Subcutaneous abdominal adipose tissue (tissue), 5 donors: ENCODE measurements at regions not wholly inside any gene's neighbourhood (a gene's known extent, or its start where the extent isn't known, plus 50 kb on each side); places are given as distances from the start of the nearest gene placed in this dataset.
"Not testable (repeated sequence)": the region's sequence is repeated elsewhere in the genome, so short reads cannot be mapped to it uniquely, and the experiment has no call there.

Experiments used
- H3K27ac ChIP-seq: one replicate; pipeline ENCODE4 v1.7.0; 2013; ENCODE audit warnings: low read depth, mild to moderate bottlenecking, inconsistent platforms, low read length, moderate library complexity
- H3K27me3 ChIP-seq, 5 donors: one replicate each; pipeline ENCODE4 v1.7.0; 2013; ENCODE audit warnings: low read length in 5 of 5, inconsistent platforms in 1 of 5; ENCODE audit not compliant: control insufficient read depth in 5 of 5, insufficient read depth in 4 of 5
- H3K36me3 ChIP-seq, 5 donors: one replicate each; pipeline ENCODE4 v1.7.0; 2013; ENCODE audit warnings: low read length in 5 of 5; ENCODE audit not compliant: control insufficient read depth in 5 of 5, insufficient read depth in 5 of 5
- H3K4me1 ChIP-seq, 5 donors: one replicate each; pipeline ENCODE4 v1.7.0; 2013; ENCODE audit warnings: low read length in 5 of 5, mild to moderate bottlenecking in 3 of 5, moderate library complexity in 1 of 5; ENCODE audit not compliant: control insufficient read depth in 5 of 5, insufficient read depth in 5 of 5
- H3K4me3 ChIP-seq, 5 donors: one replicate each; pipeline ENCODE4 v1.7.0; 2013; ENCODE audit warnings: low read length in 5 of 5, low read depth in 1 of 5
- H3K9ac ChIP-seq, 5 donors: one replicate each; pipeline ENCODE4 v1.7.0; 2013; ENCODE audit warnings: low read length in 5 of 5, mild to moderate bottlenecking in 4 of 5, moderate library complexity in 3 of 5
- H3K9me3 ChIP-seq, 5 donors: one replicate each; pipeline ENCODE4 v1.7.0; 2013; ENCODE audit warnings: low read length in 5 of 5; ENCODE audit not compliant: control insufficient read depth in 5 of 5
- donor health status: healthy.
- donor health status: healthy.
- donor health status: healthy.
- donor health status: healthy.
- donor health status: healthy.

DNA sequence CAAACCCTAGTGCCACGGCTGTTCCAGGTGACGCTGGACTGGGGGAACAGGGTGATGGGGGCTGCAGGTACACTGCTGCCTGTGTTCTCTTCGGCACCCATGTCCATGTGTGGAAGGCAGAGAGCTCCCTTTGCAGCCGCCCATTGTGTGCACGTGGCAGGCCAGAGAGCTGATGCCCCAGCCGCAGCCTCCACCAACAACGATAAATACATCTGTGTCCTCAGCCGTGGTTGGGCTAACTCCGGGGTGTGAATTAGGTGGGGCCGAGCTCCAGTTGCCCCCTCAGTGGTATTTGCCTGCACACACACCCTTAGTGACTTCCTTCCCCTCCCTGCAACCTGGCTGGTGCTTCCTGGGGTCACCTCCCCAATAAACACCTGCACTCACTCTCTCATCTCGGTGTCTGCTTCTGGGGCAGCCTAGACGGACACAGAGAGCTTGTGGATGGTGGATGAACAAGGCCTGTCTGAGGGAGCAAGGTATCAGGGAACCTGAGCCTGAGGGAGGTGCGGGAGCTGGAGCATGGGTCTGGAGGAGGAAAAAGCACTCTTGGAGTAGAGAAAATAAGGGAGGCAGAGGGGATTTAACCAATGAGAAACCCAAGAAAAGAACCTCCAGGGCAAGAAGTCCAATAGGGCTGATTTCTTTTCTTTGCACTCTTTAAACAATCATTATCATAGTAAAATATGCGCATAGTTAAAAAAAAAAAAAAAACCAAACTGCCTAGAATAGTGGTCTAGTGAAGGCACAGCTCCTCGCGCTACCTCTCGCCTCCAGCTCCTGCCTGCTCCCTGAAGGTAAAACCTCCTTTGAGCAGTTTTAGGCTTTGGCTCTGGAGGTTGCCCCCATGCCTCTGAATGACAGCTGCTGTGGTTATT, 112.6 kb downstream of the ZNF664 start:
- peaks cover 0 to 3% (median 0%) of the 10 kb centered on the region in 5 donors for H3K27me3 ChIP-seq
- H3K9me3 ChIP-seq, result no peaks in the 10 kb centered on the region
- H3K27ac ChIP-seq, result no peak overlapping the region
- H3K4me1 ChIP-seq, result no peaks in the 10 kb centered on the region
- H3K4me3 ChIP-seq, result no peak overlapping the region
- no peak overlapping the region for H3K9ac ChIP-seq
- H3K36me3 ChIP-seq, result no peaks in the 10 kb centered on the region

DNA sequence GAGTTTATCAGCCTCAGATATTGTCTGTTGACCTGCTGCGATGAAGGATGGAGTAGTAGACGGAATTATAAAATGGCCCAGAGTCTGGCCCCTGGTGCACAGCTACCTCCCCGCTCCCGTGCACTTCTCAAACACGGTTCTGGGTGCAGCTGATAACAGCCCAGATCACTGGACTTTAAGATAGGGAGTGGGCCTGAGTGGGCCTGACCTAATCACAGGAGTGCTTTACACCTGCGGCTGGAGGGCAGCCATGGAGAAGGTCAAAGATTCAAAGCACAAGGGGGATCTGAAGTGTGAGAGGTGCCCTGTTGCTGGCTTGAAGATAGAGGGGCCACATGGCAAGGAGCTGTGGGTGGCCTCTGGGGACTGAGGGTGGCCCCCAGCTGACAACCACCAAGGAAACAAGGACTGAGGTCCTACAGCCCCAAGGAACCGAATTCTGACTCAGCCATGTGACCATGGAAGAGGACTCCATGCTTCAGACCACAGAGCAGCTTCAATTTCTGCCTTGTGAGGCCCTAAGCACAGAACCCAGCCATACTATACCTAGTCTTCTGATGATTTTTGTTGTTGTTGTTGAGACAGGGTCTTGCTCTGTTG, 113.4 kb downstream of the ZNF664 start:
- Histone ChIP-seq H3K4me1 (no peaks in the 10 kb centered on the region), H3K4me3 (no peak overlapping the region), H3K9me3 (no peaks in the 10 kb centered on the region), H3K36me3 (no peaks in the 10 kb centered on the region), H3K9ac (no peak overlapping the region), H3K27ac (no peak overlapping the region), H3K27me3 (peaks cover 0 to 3% (median 0%) of the 10 kb centered on the region in 5 donors)

DNA sequence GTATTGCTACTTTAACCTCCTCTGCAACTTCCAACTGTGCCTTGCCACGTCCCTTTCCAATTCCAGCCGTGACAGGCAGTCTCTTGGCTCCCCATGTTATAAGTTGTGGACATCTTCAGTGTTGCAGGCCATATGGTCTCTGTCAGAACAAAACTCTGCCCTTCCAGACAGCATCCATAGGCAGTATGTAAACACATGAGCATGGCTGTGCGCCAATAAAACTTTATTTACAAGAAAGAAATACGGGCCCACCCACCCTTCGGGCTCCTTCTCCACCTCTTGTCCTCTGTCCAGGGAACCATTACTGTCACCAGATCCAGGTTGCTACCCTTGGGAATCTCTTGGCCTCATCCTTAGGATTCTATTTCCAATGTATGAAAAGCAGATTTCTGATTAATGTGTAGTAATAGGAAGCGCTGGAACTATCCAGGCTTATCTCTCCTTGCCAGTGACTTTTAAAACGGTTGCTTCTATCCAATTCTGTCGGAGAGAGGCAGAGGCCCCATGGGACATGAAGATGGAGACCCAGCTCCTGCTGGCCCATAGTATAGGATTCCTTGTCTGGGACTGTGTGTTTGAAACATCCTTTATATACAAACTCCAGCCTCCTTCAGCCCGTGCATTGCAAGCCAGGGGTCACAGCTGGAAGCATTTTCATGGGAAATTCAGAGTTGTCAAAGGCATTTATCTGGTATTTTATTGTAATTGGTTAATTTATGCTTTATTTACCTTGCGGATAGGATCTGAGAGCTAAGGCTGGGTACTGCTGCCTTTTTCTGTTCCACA, 114.4 kb downstream of the ZNF664 start:
- Histone ChIP-seq H3K4me3 (no peak overlapping the region), H3K9me3 (no peaks in the 10 kb centered on the region), H3K36me3 (no peaks in the 10 kb centered on the region), H3K4me1 (no peaks in the 10 kb centered on the region), H3K9ac (no peak overlapping the region), H3K27me3 (peaks cover 0 to 3% (median 0%) of the 10 kb centered on the region in 5 donors), H3K27ac (no peak overlapping the region)

DNA sequence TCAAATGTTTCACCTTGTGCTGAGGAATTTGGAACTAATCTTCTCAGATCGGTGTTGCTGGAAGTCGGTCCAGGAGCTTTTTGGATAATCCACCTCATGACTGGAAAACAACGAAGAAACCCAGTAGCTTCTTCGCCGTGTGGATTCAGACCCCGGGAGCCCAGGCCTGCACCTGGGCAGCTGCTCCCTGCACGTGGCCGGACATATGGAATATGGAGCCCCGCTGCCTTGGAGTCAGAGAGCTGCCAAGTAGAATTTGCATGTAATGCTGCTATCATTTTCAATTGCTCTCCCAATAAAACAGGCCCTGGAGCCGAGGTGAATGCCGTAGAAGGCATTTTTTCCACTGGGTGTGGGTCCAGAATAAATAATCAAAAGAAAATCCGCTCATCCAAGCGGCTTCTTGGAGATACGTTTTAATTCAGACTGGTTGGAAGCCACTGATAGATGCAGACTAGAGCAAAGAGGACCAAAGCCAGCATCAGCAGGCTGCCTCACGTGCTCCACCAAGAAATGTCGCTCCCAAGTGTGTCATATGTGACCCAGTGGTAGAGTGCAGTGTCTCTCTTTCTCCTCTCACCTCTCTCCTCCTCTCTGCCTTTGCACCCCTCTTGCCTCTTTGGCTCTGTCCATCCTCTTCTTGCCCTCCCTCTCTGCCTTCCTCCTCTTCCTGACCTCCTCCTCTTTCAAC, 115.3 kb downstream of the ZNF664 start:
- H3K9me3 ChIP-seq, result peaks cover 0 to 4% (median 0%) of the 10 kb centered on the region in 5 donors
- no peak overlapping the region for H3K9ac ChIP-seq
- no peaks in the 10 kb centered on the region for H3K4me1 ChIP-seq
- no peak overlapping the region for H3K4me3 ChIP-seq
- no peaks in the 10 kb centered on the region for H3K36me3 ChIP-seq
- no peak overlapping the region for H3K27ac ChIP-seq
- peaks cover 0 to 3% (median 0%) of the 10 kb centered on the region in 5 donors for H3K27me3 ChIP-seq

DNA sequence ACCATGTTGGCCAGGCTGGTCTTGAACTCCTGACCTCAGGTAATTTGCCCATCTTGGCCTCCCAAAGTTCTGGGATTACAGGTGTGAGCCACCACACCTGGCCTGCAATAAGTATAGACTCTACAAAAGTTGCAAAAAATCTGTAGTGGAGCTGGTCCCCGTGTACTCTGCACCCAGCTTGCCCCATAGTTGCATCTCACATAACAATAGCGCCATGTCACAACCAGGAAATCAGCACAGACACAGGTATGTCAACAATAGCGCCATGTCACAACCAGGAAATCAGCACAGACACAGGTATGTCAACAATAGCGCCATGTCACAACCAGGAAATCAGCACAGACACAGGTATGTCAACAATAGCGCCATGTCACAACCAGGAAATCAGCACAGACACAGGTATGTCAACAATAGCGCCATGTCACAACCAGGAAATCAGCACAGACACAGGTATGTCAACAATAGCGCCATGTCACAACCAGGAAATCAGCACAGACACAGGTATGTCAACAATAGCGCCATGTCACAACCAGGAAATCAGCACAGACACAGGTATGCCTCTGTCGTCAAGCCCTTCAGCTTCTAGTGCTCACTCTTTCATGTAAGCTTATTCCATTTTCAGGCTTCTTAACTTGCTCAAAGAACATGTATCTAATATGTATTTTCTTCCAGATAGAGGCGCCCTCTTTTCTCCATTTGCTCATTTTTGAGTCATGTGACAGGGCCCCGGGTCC, 116.3 kb downstream of the ZNF664 start:
- H3K36me3 ChIP-seq, H3K27me3 ChIP-seq, H3K27ac ChIP-seq, H3K9me3 ChIP-seq, H3K4me1 ChIP-seq, H3K4me3 ChIP-seq, H3K9ac ChIP-seq: not testable (repeated sequence)

DNA sequence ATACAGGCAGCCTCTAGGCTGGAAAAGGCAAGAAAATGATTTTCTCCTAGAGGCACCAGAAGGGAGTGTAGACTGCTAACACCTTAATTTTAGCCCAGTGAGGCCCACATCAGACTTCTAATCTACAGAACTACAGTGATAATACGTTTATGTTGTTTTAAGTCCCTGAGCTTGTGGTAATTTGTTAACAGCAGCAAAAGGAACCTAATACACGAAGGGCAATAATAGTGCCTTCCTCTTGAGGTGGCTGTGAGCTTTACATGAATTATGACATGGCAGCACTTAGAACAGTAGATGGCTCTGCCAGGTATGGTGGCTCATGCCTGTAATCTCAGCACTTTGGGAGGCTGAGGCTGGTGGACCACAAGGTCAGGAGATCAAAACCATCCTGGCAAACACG, 118.8 kb downstream of the ZNF664 start:
- peaks cover 0 to 4% (median 0%) of the 10 kb centered on the region in 5 donors for H3K9me3 ChIP-seq
- no peaks in the 10 kb centered on the region for H3K36me3 ChIP-seq
- no peak overlapping the region for H3K4me3 ChIP-seq
- no peaks in the 10 kb centered on the region for H3K4me1 ChIP-seq
- no peak overlapping the region for H3K9ac ChIP-seq
- H3K27me3 ChIP-seq, result peaks cover 0 to 6% (median 0%) of the 10 kb centered on the region in 5 donors
- no peak overlapping the region for H3K27ac ChIP-seq

DNA sequence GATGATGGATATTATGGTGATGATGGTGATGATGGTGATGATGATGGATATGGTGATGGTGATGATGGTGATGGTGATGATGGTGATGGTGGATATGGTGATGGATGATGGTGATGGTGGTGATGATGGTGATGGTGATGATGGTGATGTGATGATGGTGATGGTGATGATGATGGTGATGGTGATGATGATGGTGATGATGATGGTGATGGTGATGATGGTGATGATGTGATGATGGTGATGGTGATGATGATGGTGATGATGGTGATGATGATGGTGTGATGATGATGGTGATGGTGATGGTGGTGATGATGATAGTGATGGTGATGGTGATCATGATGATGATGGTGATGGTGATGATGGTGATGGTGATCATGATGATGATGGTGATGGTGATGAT, 119.5 kb downstream of the ZNF664 start:
- not testable (repeated sequence) for H3K27ac ChIP-seq, H3K36me3 ChIP-seq, H3K9me3 ChIP-seq, H3K27me3 ChIP-seq, H3K9ac ChIP-seq, H3K4me1 ChIP-seq, H3K4me3 ChIP-seq

DNA sequence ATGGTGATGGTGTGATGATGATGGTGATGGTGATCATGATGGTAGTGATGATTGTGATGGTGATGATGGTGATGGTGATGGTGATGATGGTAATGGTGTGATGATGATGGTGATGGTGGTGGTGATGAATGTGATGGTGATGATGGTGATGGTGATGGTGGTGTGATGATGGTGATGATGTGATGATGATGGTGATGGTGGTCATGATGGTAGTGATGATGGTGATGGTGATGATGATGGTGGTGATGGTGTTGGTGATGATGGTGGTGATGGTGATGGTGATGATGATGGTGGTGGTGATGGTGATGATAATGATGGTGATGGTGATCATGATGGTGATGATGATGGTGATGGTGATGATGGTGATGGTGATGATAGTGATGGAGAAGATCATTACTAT, 120.3 kb downstream of the ZNF664 start:
- Histone ChIP-seq H3K4me1 (no peaks in the 10 kb centered on the region), H3K27ac (no peak overlapping the region), H3K9ac (no peak overlapping the region), H3K4me3 (no peak overlapping the region), H3K27me3 (peaks cover 0 to 10% (median 3%) of the 10 kb centered on the region in 5 donors), H3K36me3 (no peaks in the 10 kb centered on the region), H3K9me3 (peaks cover 0 to 4% (median 0%) of the 10 kb centered on the region in 5 donors)

DNA sequence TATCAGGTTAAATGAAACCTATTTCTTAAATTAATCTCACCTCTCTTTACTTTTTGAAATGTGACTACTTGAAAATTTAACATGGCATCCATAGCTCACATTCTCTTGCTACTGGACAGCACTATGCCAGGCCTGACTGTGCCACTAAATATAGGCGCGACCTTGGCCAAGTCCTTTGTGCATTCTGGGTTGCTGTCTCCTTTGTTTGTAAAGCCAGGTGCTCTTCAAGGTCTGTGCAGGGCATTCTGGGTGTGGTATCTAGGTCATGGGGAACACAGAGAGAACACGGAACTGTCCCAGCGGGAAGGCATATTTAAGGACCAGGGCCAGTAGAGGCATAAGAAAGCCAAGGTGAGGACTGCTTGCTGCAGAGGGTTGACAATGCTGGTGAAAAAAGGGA, 121.2 kb downstream of the ZNF664 start:
- no peaks in the 10 kb centered on the region for H3K36me3 ChIP-seq
- H3K9me3 ChIP-seq, result peaks cover 0 to 4% (median 0%) of the 10 kb centered on the region in 5 donors
- no peak overlapping the region for H3K4me3 ChIP-seq
- peaks cover under 1 to 18% (median 12%) of the 10 kb centered on the region in 5 donors for H3K27me3 ChIP-seq
- H3K9ac ChIP-seq, result no peak overlapping the region
- no peaks in the 10 kb centered on the region for H3K4me1 ChIP-seq
- H3K27ac ChIP-seq, result no peak overlapping the region
